ENCODE measurements at regions not wholly inside any gene's neighbourhood (a gene's known extent, or its start where the extent isn't known, plus 50 kb on each side); places are given as distances from the start of the nearest gene placed in this dataset.

- Histone ChIP-seq H3K36me3 (ENCODE audit: control insufficient read depth, insufficient read depth, low read length) (no peaks in the 10 kb centered on the region), H3K9me3 (ENCODE audit: control insufficient read depth, insufficient read depth, low read depth, low read length) (no peaks in the 10 kb centered on the region), H3K27ac (ENCODE audit: low read length) (no peak overlapping the region), H3K27me3 (ENCODE audit: control insufficient read depth, insufficient read depth, low read length) (no peaks in the 10 kb centered on the region), H3K4me3 (ENCODE audit: low read depth in 2 of 2, low read length in 2 of 2) (no peak overlapping the region), H3K4me1 (ENCODE audit: control insufficient read depth, insufficient read depth, low read length) (no peaks in the 10 kb centered on the region)
- DNase-seq (ENCODE audit: low read depth, low spot score) (no peak), ATAC-seq (no peak)
- ChIA-PET CTCF (no interaction called here), POLR2A (no interaction called here)
- in situ Hi-C loops (cut with HindIII; ENCODE audit: low pct_unique_long_range_greater_than_20kb, low sequenced_read_pairs) = no loop called here
- BruUV-seq (replicated peaks) = no TSS peak
- intact Hi-C loops (cut with micrococcal nuclease; ENCODE audit: unreplicated experiment) = no loop called here
- no peak for TF ChIP-seq SIN3A (IDR thresholded peaks at IDR 0.05; ENCODE audit: borderline replicate concordance, insufficient read depth, low read depth, low read length)
- no peak for TF ChIP-seq CTCF (IDR thresholded peaks at IDR 0.05)
- no peak for TF ChIP-seq REST (IDR thresholded peaks at IDR 0.05; ENCODE audit: insufficient read depth in 1 of 2, low read depth in 2 of 2, low read length in 1 of 2)
- TF ChIP-seq TCF7L2 (IDR thresholded peaks at IDR 0.05; ENCODE audit: low read depth, low read length) = no peak
- no peak for TF ChIP-seq POLR2AphosphoS5 (IDR thresholded peaks at IDR 0.05; ENCODE audit: low read depth, low read length)
These were observed 654.7 kb upstream of the FANCL start for GRCh38 chr2:58895857-58896256.

- DNase-seq (ENCODE audit: low read depth, low spot score) = no peak
- in situ Hi-C loops (cut with HindIII; ENCODE audit: low pct_unique_long_range_greater_than_20kb, low sequenced_read_pairs) (no loop called here), intact Hi-C loops (cut with micrococcal nuclease; ENCODE audit: unreplicated experiment) (no loop called here)
- ChIA-PET POLR2A (no interaction called here), CTCF (no interaction called here)
- Histone ChIP-seq H3K27me3 (ENCODE audit: control insufficient read depth, insufficient read depth, low read length) (no peaks in the 10 kb centered on the region), H3K4me3 (ENCODE audit: low read depth in 2 of 2, low read length in 2 of 2) (no peak overlapping the region), H3K27ac (ENCODE audit: low read length) (no peak overlapping the region), H3K9me3 (ENCODE audit: control insufficient read depth, insufficient read depth, low read depth, low read length) (no peaks in the 10 kb centered on the region), H3K36me3 (ENCODE audit: control insufficient read depth, insufficient read depth, low read length) (no peaks in the 10 kb centered on the region), H3K4me1 (ENCODE audit: control insufficient read depth, insufficient read depth, low read length) (no peaks in the 10 kb centered on the region)
- no peak for ATAC-seq
- TF ChIP-seq SIN3A (IDR thresholded peaks at IDR 0.05; ENCODE audit: borderline replicate concordance, insufficient read depth, low read depth, low read length) (no peak), CTCF (IDR thresholded peaks at IDR 0.05) (no peak), TCF7L2 (IDR thresholded peaks at IDR 0.05; ENCODE audit: low read depth, low read length) (no peak), REST (IDR thresholded peaks at IDR 0.05; ENCODE audit: insufficient read depth in 1 of 2, low read depth in 2 of 2, low read length in 1 of 2) (no peak), POLR2AphosphoS5 (IDR thresholded peaks at IDR 0.05; ENCODE audit: low read depth, low read length) (no peak)
- no TSS peak for BruUV-seq (replicated peaks)
These were observed 652.7 kb upstream of the FANCL start for GRCh38 chr2:58893656-58894351.
